ENCODE measurements at regions not wholly inside any gene's neighbourhood (a gene's known extent, or its start where the extent isn't known, plus 50 kb on each side); places are given as distances from the start of the nearest gene placed in this dataset.

DNA sequence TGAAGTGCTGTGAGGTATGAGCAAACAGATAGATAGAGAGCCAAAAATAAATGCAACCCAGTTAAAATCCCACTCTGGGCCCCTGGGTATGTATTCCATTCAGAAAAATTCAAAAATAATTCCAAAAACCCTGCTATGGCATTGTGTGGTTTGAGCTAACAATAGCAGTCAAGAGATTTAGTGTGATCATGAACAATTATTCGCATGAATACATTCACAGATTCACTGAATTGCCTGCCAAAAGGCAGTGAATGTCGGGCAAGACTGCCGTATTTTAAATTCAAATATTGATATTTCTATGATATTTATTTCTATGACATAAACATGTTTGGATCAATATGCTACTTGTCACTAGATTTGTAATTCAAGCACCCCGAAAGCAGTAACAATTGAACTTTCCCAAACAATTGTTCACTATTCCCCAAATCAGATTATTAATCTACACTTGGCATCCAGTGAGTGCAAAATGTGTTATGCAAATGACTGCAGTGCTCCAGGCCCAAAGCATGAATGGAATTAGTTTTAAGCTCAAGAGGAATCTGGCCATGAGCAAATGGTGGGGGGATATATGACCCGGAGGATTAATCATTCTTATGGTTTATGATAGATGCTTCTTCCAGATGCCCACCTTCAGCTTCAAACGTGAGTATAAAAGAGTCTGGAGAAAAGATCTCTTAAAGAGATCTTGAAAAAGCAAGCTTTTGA lies 417.0 kb upstream of the MEIS2 start:
- Mint-ChIP-seq H3K9me3 (peaks cover 6 to 37% (median 10%) of the 10 kb centered on the region in 6 donors), H3K4me3 (no peak overlapping the region), H3K4me1 (no peaks in the 10 kb centered on the region), H3K36me3 (no peaks in the 10 kb centered on the region), H3K27me3 (ENCODE audit: low read depth in 3 of 3) (peaks cover 0 to 1% (median 0%) of the 10 kb centered on the region in 3 donors), H3K27ac (no peak overlapping the region)
- no peak for DNase-seq

DNA sequence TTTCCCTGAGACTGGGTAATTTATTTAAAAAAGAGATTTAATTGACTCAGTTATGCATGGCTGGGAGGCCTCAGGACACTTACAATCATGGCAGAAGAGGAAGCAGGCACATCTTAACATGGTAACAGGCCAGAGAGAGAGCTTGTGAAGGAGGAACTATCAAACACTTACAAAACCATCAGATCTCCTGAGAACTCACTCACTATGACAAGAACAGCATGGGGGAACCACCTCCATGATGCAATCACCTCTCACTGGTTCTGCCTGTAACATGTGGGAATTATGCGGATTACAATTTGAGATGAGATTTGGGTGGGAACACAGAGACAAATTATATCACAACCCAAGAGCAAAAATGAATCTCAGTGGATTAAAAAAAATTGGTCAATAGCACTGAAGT lies 416.0 kb upstream of the TMCO5A start:
- Mint-ChIP-seq H3K27me3 (ENCODE audit: low read depth in 3 of 3) (peaks cover 0 to 1% (median 0%) of the 10 kb centered on the region in 3 donors), H3K4me1 (no peaks in the 10 kb centered on the region), H3K27ac (no peak overlapping the region), H3K9me3 (peaks cover 8 to 42% (median 12%) of the 10 kb centered on the region in 6 donors), H3K4me3 (no peak overlapping the region), H3K36me3 (no peaks in the 10 kb centered on the region)
- DNase-seq = no peak

DNA sequence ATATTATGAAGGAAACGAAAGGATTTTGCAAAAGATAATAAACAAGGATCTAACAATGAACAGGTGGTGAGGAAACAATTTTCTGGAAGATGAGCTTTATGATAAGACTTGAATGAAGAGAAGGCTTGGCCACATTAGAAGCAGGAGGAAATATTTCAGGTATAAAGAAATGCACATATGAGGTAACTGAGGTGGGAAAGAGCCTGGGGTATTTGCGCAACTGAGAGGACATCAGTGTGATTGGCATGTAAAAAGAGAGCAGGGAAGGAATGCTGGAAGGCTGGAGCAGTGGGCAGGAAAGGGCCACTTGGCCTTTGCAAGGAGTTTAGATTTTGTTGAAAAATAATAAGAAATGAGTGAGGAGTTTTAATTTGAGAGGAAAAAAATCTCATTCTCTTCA lies 414.4 kb upstream of the TMCO5A start:
- H3K27ac Mint-ChIP-seq = no peak overlapping the region
- no peaks in the 10 kb centered on the region for H3K36me3 Mint-ChIP-seq
- no peak for DNase-seq
- no peak overlapping the region for H3K4me3 Mint-ChIP-seq
- no peaks in the 10 kb centered on the region for H3K4me1 Mint-ChIP-seq
- peaks cover 0 to 1% (median 0%) of the 10 kb centered on the region in 3 donors for H3K27me3 Mint-ChIP-seq (ENCODE audit: low read depth in 3 of 3)
- H3K9me3 Mint-ChIP-seq = peaks cover 9 to 52% (median 17%) of the 10 kb centered on the region in 6 donors

DNA sequence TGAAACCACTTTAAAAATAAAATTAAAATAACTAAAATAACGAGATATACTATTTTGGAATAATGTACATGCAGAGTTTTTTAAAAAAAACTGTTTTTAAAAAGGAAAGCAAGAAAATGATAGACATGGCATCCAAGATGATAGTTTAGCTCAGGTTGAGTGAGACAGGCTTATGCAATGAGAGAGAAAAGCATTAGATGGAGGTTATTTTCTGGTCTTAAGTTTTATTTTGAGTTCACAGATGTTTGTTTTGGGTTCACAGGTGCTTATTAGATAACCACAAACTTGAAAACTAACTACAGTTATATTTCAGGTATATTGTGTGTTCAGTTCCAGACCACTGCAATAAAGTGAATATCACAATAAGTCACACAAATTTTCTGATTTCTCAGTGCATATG lies 413.6 kb upstream of the TMCO5A start:
- DNase-seq = no peak
- Mint-ChIP-seq H3K27ac (no peak overlapping the region), H3K9me3 (peaks cover 10 to 54% (median 17%) of the 10 kb centered on the region in 6 donors), H3K27me3 (ENCODE audit: low read depth in 3 of 3) (peaks cover 0 to 1% (median 0%) of the 10 kb centered on the region in 3 donors), H3K4me1 (no peaks in the 10 kb centered on the region), H3K36me3 (no peaks in the 10 kb centered on the region), H3K4me3 (no peak overlapping the region)

DNA sequence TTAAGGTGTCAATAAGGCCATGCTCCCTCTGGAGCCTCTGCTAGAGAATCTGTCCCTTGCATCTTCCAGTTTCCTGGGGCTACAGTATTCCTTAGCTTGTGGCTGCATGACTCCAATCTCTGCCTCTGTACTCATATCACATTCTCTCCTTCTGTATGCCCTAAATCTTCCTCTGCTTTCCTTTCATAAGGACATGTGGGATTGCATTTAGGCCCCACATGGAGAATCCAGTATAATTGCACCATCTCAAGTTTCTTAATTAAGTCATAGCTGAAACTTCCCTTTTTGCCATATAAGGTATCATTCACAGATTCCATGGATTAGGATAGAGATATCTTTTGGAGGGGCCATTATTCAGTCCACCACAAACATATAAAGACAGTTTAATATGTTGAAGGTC lies 409.8 kb upstream of the TMCO5A start:
- no peak overlapping the region for H3K4me3 Mint-ChIP-seq
- DNase-seq = no peak
- no peaks in the 10 kb centered on the region for H3K4me1 Mint-ChIP-seq
- peaks cover 5 to 38% (median 16%) of the 10 kb centered on the region in 6 donors for H3K9me3 Mint-ChIP-seq
- H3K27ac Mint-ChIP-seq = no peak overlapping the region
- no peaks in the 10 kb centered on the region for H3K36me3 Mint-ChIP-seq
- H3K27me3 Mint-ChIP-seq (ENCODE audit: low read depth in 3 of 3) = peaks cover 0 to 1% (median 0%) of the 10 kb centered on the region in 3 donors

DNA sequence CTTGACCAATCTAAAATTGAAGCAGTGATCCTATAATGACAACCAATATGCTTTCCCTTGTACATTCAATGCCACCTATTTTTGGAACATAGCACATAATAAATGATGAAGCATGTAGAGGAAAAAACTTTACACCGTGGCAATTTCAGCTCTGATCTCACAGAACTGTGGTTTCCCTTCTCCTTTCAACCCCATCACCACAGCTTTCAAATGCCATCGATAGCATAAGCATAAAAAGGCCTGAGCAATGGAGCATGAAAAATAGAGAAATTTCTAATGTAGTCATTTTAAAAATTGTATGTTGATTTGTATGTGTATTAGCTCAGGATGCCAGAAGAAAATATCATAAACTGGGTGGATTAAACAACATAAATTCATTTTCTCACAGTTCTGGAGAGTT lies 406.0 kb upstream of the TMCO5A start:
- no peaks in the 10 kb centered on the region for H3K4me1 Mint-ChIP-seq
- no peak overlapping the region for H3K27ac Mint-ChIP-seq
- no peak overlapping the region for H3K4me3 Mint-ChIP-seq
- no peak for DNase-seq
- H3K9me3 Mint-ChIP-seq = peaks cover 8 to 40% (median 23%) of the 10 kb centered on the region in 6 donors
- H3K27me3 Mint-ChIP-seq (ENCODE audit: low read depth in 3 of 3) = no peaks in the 10 kb centered on the region
- no peaks in the 10 kb centered on the region for H3K36me3 Mint-ChIP-seq

DNA sequence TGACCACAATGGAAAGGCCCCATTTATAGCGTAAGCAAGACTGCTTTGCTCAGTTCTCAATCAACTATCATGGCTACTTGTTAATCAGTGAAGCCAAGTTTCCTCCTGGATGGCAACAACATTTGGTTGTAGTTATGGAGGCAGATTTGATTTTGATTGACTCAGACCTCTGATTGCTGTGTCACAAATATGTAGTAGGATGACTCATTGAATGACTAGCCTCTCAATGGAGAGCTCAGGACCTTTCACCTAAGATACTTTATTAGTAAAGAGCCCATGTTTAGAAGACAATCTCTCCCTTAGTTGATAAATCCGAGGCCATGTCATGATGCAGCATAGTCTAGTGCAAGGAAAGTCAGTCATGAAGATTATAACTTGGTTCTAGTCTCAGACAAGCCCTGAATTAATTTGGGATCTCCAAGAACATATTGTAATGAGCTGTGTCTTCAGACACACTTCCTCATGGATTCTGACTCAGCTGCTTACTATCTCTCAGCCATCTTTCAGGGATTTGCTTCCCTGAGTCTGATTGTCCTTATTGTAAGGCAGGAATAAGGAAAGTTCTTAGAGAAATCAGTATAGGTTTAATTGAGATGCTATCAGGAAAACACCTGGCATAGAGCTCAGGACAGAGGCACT lies 397.4 kb upstream of the TMCO5A start:
- no peak for DNase-seq
- Mint-ChIP-seq H3K4me1 (no peaks in the 10 kb centered on the region), H3K27me3 (ENCODE audit: low read depth in 3 of 3) (peaks cover 0 to 2% (median 0%) of the 10 kb centered on the region in 3 donors), H3K4me3 (no peak overlapping the region), H3K9me3 (peaks cover 6 to 28% (median 10%) of the 10 kb centered on the region in 6 donors), H3K27ac (no peak overlapping the region), H3K36me3 (no peaks in the 10 kb centered on the region)

DNA sequence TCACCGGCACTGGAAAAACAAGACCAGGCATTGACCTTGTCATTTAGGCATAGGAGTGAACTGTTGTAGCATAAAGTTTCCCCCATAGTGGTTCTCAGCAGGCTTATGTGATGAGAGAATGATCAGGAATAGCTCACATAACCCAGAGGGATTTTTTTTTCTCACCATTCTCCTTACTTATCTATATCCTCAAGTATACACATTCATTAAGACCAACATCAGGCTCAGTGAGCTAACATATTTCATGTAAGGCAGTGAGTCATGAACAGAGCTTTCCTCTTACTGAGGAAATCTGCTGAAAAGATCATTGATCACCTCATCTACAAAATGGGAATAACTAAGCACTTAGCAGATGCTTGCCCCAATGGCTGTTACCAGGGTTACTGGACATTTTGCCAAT lies 396.6 kb upstream of the TMCO5A start:
- no peak for DNase-seq
- H3K4me1 Mint-ChIP-seq = no peaks in the 10 kb centered on the region
- no peak overlapping the region for H3K4me3 Mint-ChIP-seq
- peaks cover 4 to 29% (median 8%) of the 10 kb centered on the region in 6 donors for H3K9me3 Mint-ChIP-seq
- no peaks in the 10 kb centered on the region for H3K36me3 Mint-ChIP-seq
- peaks cover 0 to 2% (median 0%) of the 10 kb centered on the region in 3 donors for H3K27me3 Mint-ChIP-seq (ENCODE audit: low read depth in 3 of 3)
- no peak overlapping the region for H3K27ac Mint-ChIP-seq

DNA sequence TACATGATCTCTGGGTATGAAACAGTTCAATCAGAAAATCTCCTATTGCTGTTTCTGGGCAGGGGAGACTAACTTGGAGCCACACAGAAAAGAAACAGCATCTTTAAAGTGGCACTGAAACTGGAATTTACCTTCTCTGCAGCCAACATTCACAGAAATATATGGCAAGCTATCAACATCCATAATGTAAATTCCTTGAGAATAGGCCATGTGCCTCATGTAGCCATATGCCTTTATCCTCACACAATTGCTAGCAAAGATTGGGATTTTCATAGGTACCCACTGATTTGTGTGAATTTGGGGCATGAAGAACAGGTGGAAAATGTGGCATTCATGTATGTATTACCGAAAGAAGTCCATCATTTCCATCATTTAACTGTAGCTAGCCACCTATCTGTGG lies 386.3 kb upstream of the TMCO5A start:
- DNase-seq = no peak
- no peaks in the 10 kb centered on the region for H3K4me1 Mint-ChIP-seq
- H3K27ac Mint-ChIP-seq = no peak overlapping the region
- H3K27me3 Mint-ChIP-seq (ENCODE audit: low read depth in 3 of 3) = no peaks in the 10 kb centered on the region
- H3K9me3 Mint-ChIP-seq = peaks cover 2 to 12% (median 5%) of the 10 kb centered on the region in 6 donors
- H3K4me3 Mint-ChIP-seq = no peak overlapping the region
- H3K36me3 Mint-ChIP-seq = peaks cover 0 to 3% (median 0%) of the 10 kb centered on the region in 3 donors

DNA sequence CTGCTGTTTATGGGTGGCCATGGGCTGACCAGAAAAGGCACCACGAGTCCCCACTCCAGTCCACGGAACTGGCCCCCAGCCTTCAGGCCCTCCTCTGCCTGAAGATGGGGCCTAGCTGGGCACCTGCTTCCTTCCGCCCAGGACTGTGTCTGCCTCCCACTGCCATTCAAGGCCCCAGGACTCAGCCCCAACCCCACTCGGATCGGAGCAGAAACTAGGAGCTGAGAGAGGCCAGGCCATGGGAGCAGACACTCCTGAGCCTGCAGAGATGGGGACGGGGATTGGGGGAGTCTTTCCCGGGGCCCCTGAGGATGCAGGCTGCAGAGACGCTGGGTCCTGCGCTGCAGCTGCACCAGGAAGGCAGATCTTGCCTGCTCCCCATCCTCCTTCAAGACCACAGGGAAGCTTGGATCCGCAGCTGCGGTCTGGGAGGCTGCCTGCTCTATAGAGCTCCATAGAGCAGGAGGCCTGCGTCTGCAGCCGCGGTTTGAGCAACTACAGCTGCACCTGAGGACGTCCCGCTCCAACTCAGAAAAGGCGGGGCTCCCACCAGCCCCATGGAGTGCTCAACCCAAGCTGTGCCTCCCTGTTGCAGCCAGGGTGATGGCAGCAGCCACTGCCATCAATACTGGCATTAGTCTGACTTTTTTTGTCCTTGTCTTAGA lies 383.9 kb upstream of the TMCO5A start:
- no peak overlapping the region for H3K27ac Mint-ChIP-seq
- H3K9me3 Mint-ChIP-seq = peaks cover 2 to 27% (median 11%) of the 10 kb centered on the region in 6 donors
- H3K36me3 Mint-ChIP-seq = no peaks in the 10 kb centered on the region
- H3K4me3 Mint-ChIP-seq = no peak overlapping the region
- H3K27me3 Mint-ChIP-seq (ENCODE audit: low read depth in 3 of 3) = no peaks in the 10 kb centered on the region
- no peaks in the 10 kb centered on the region for H3K4me1 Mint-ChIP-seq
- DNase-seq = no peak

DNA sequence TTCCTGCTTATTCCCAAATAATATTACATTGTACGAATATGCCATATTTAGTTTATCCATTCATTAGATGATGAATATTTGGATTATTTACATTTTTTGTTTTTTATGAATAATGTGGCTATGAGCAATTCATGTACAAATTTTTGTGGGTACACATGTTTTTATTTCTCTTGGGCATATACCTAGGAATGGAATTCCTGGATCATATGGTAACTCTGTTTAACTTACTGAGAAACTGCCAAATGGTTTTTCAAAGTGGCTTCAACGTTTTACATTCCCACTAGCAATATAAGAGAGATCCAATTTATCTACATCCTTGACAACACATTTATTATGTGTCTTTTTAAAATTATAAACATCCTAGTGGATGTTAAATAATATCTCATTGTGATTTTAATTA lies 362.0 kb upstream of the TMCO5A start:
- Mint-ChIP-seq H3K4me3 (no peak overlapping the region), H3K9me3 (peaks cover 7 to 45% (median 10%) of the 10 kb centered on the region in 6 donors), H3K27ac (no peak overlapping the region), H3K4me1 (no peaks in the 10 kb centered on the region), H3K36me3 (no peaks in the 10 kb centered on the region), H3K27me3 (ENCODE audit: low read depth in 3 of 3) (peaks cover 0 to 2% (median 2%) of the 10 kb centered on the region in 3 donors)
- DNase-seq = no peak

DNA sequence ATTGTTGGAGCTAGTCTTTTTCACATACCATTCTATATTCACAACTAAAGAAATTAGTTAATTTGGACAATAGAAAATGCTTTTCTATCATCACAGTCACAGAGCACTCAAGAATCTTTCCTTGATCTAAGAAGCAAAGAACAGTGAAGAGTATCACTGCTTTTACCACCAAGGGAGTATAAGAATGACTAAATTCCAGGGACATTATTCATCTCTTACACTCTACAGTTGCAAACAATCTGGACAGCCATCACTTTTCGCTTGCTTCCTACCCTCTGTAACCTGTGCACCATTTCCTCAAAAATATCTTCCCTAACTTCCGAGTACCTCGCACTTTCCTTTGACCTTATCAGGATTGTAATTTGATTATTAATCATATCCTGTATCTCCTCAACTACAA lies 359.5 kb upstream of the TMCO5A start:
- Mint-ChIP-seq H3K27ac (no peak overlapping the region), H3K36me3 (no peaks in the 10 kb centered on the region)

DNA sequence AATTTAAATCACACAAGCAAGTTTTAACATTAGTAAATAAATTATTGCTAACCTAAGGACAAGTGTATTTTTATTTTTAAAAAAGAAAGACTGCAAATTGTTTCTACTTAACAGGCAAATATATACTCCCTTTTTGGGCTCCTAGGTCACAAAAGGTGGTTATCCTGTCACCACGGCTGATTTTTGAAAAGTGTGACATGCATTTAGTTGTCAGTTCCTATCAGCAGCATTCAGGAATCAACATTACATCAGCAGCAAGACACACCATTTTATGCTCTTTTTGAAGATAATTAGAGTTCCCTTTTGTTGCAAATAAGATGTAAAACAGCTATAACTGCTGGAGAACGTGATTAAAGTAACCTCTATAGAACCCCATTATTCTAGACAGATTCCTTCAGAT lies 357.5 kb upstream of the TMCO5A start:
- Mint-ChIP-seq H3K4me1 (no peaks in the 10 kb centered on the region), H3K9me3 (peaks cover 2 to 27% (median 5%) of the 10 kb centered on the region in 6 donors)

More for the DNA sequence above, 359.5 kb upstream of the TMCO5A start:
- no peak overlapping the region for H3K4me3 Mint-ChIP-seq
- no peak for DNase-seq
- peaks cover 0 to 2% (median 2%) of the 10 kb centered on the region in 3 donors for H3K27me3 Mint-ChIP-seq (ENCODE audit: low read depth in 3 of 3)
- no peaks in the 10 kb centered on the region for H3K4me1 Mint-ChIP-seq
- peaks cover 2 to 31% (median 7%) of the 10 kb centered on the region in 6 donors for H3K9me3 Mint-ChIP-seq

More for the DNA sequence above, 357.5 kb upstream of the TMCO5A start:
- no peak for DNase-seq
- Mint-ChIP-seq H3K27ac (no peak overlapping the region), H3K36me3 (peaks cover 0 to 6% (median 0%) of the 10 kb centered on the region in 3 donors), H3K27me3 (ENCODE audit: low read depth in 3 of 3) (peaks cover 0 to 2% (median 2%) of the 10 kb centered on the region in 3 donors), H3K4me3 (no peak overlapping the region)

All from immature natural killer cell (primary cell).